Trophoblast cell (in vitro differentiated cells and primary cell): ENCODE measurements at regions not wholly inside any gene's neighbourhood (a gene's known extent, or its start where the extent isn't known, plus 50 kb on each side); places are given as distances from the start of the nearest gene placed in this dataset.

Experiments used
- DNase-seq, 2 donors: peaks; one replicate each; pipeline ENCODE4 v3.0.0-alpha.2; 2016
- H2AFZ ChIP-seq: 2 replicates; pipeline ENCODE4 v1.6.1; 2013; ENCODE audit warnings: low read length, moderate library complexity, mild to moderate bottlenecking; ENCODE audit not compliant: insufficient read depth, poor library complexity
- H2AK5ac ChIP-seq: 2 replicates; pipeline ENCODE4 v1.6.1; 2013; ENCODE audit warnings: mild to moderate bottlenecking, low read length
- H2BK120ac ChIP-seq: 2 replicates; pipeline ENCODE4 v1.6.1; 2013; ENCODE audit warnings: low read length, mild to moderate bottlenecking, moderate library complexity; ENCODE audit not compliant: insufficient read depth, poor library complexity
- H2BK12ac ChIP-seq: 2 replicates; pipeline ENCODE4 v1.6.1; 2013; ENCODE audit warnings: mild to moderate bottlenecking, low read length, moderate library complexity
- H2BK5ac ChIP-seq: 2 replicates; pipeline ENCODE4 v1.6.1; 2013; ENCODE audit warnings: low read length, low read depth, moderate library complexity, mild to moderate bottlenecking; ENCODE audit not compliant: poor library complexity
- H3K14ac ChIP-seq: 2 replicates; pipeline ENCODE4 v1.6.1; 2013; ENCODE audit warnings: mild to moderate bottlenecking, low read length
- H3K18ac ChIP-seq: 2 replicates; pipeline ENCODE4 v1.6.1; 2013; ENCODE audit warnings: mild to moderate bottlenecking, low read length
- H3K23ac ChIP-seq: 2 replicates; pipeline ENCODE4 v1.6.1; 2013; ENCODE audit warnings: low read length
- H3K27ac ChIP-seq: 2 replicates; pipeline ENCODE4 v1.5.1; 2013; ENCODE audit warnings: low read depth, mild to moderate bottlenecking, inconsistent platforms, low read length, moderate library complexity
- H3K27me3 ChIP-seq: 2 replicates; pipeline ENCODE4 v1.6.1; 2013; ENCODE audit warnings: inconsistent platforms, mild to moderate bottlenecking, low read length, moderate library complexity; ENCODE audit not compliant: insufficient read depth
- H3K36me3 ChIP-seq, 2 experiments: 1 replicate in 1 of 2; 2 replicates in 1 of 2; pipeline ENCODE4 v1.6.1; 2013; ENCODE audit warnings: low read length in 2 of 2, mild to moderate bottlenecking in 2 of 2, moderate library complexity in 1 of 2; ENCODE audit not compliant: insufficient read depth in 2 of 2, control insufficient read depth in 1 of 2
- H3K4ac ChIP-seq: 2 replicates; pipeline ENCODE4 v1.6.1; 2013; ENCODE audit warnings: low read depth, mild to moderate bottlenecking, low read length, moderate library complexity
- H3K4me1 ChIP-seq, 2 experiments: 1 replicate in 1 of 2; 2 replicates in 1 of 2; pipeline ENCODE4 v1.6.1; 2013; ENCODE audit warnings: low read length in 2 of 2, mild to moderate bottlenecking in 2 of 2, moderate library complexity in 1 of 2; ENCODE audit not compliant: insufficient read depth in 2 of 2, control insufficient read depth in 1 of 2
- H3K4me2 ChIP-seq: 2 replicates; pipeline ENCODE4 v1.6.1; 2013; ENCODE audit warnings: inconsistent platforms, mild to moderate bottlenecking, low read length, moderate library complexity
- H3K4me3 ChIP-seq: 2 replicates; pipeline ENCODE4 v1.5.1; 2013; ENCODE audit warnings: mild to moderate bottlenecking, low read depth, low read length, inconsistent platforms
- H3K79me1 ChIP-seq: one replicate; pipeline ENCODE4 v1.6.1; 2013; ENCODE audit warnings: low read length
- H3K79me2 ChIP-seq: 2 replicates; pipeline ENCODE4 v1.6.1; 2013; ENCODE audit warnings: low read length, mild to moderate bottlenecking; ENCODE audit not compliant: control insufficient read depth, insufficient read depth, poor library complexity
- H3K9ac ChIP-seq: 2 replicates; pipeline ENCODE4 v1.6.1; 2013; ENCODE audit warnings: mild to moderate bottlenecking, low read length
- H3K9me3 ChIP-seq: 2 replicates; pipeline ENCODE4 v1.6.1; 2013; ENCODE audit warnings: low read depth, mild to moderate bottlenecking, control low read depth, inconsistent platforms, low read length; ENCODE audit not compliant: insufficient read depth
- H4K12ac ChIP-seq: 2 replicates; pipeline ENCODE4 v1.6.1; 2013; ENCODE audit warnings: low read depth, mild to moderate bottlenecking, low read length, moderate library complexity
- H4K8ac ChIP-seq: 2 replicates; pipeline ENCODE4 v1.6.1; 2013; ENCODE audit warnings: low read depth, mild to moderate bottlenecking, low read length, moderate library complexity
- H4K91ac ChIP-seq: one replicate; pipeline ENCODE4 v1.6.1; 2013; ENCODE audit warnings: low read depth, mild to moderate bottlenecking, low read length, moderate library complexity
- WGBS: extraction: QIAGEN DNeasy Blood & Tissue Kit; methylation state at CpG from one replicate; pipeline ENCODE4 v1.1.7; 2013; ENCODE audit warnings: missing lambda C conversion rate; ENCODE audit not compliant: insufficient read length, insufficient coverage; ENCODE audit errors: extremely low coverage; 5-methylcytosine and 5-hydroxymethylcytosine counted together

DNA sequence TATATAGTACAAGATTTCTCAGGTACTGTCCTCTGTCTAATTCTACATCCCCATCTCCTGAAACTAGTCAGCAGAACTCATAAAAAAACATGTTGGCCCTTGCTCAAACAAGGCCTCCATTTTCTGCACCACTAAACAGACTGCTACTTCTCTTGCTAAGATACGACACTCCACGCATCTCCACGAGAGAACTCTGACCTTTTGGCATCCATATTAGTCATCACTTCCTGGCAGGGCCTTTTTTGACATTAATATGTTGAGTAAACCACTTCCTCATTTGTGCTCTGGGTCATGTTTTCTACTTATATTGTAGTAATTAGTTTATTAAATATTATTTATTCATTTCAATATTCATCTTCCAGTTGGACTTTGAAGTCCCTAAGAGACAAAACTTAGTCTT is 65.6 kb downstream of the DCAF8L1 start:
- Histone ChIP-seq H3K9ac (no peak overlapping the region), H4K12ac (no peak overlapping the region), H4K91ac (no peak overlapping the region), H3K4me2 (no peak overlapping the region), H3K23ac (no peak overlapping the region), H2BK5ac (no peak overlapping the region), H3K9me3 (no peaks in the 10 kb centered on the region), H2BK120ac (no peak overlapping the region), H2AFZ (no peak overlapping the region), H3K4me3 (no peak overlapping the region), H3K27me3 (no peaks in the 10 kb centered on the region), H3K79me1 (no peaks in the 10 kb centered on the region), H2BK12ac (no peak overlapping the region), H3K14ac (no peak overlapping the region), H3K18ac (no peak overlapping the region), H3K4ac (no peak overlapping the region), H3K79me2 (no peaks in the 10 kb centered on the region), H3K4me1 (no peaks in the 10 kb centered on the region), H3K36me3 (no peaks in the 10 kb centered on the region), H3K27ac (no peak overlapping the region), H2AK5ac (no peak overlapping the region), H4K8ac (no peak overlapping the region)
- no peak for DNase-seq
- no CpG with 5 or more reads among the region's 3 CpGs for WGBS

DNA sequence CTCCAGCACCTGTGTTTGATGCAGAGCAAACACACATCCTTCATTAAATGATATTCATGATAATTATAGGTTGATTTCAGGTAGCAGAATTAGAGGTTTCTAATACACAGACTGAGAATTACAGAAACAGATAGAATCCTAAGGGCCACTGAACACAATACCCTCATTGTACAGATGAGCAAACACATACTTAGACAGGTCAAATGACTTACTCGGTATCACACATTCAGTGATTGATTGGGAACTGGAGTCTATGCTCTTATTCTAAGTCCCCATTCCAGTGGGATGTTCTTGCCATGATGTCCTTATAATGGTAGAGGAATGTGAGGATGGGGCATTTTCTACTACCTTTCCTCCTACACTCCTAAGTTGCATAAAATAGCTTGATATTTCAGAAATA is 70.8 kb downstream of the DCAF8L1 start:
- no peaks in the 10 kb centered on the region for H3K27me3 ChIP-seq
- no peak overlapping the region for H3K9ac ChIP-seq
- WGBS = no CpG with 5 or more reads among the region's 1 CpG
- H2BK12ac ChIP-seq = no peak overlapping the region
- H4K91ac ChIP-seq = no peak overlapping the region
- no peaks in the 10 kb centered on the region for H3K79me2 ChIP-seq
- no peak overlapping the region for H3K23ac ChIP-seq
- no peaks in the 10 kb centered on the region for H3K36me3 ChIP-seq
- H2AFZ ChIP-seq = no peak overlapping the region
- no peak overlapping the region for H4K12ac ChIP-seq
- no peak overlapping the region for H2BK120ac ChIP-seq
- H2BK5ac ChIP-seq = no peak overlapping the region
- H3K14ac ChIP-seq = no peak overlapping the region
- no peak overlapping the region for H3K4ac ChIP-seq
- H3K18ac ChIP-seq = no peak overlapping the region
- no peak overlapping the region for H4K8ac ChIP-seq
- no peak overlapping the region for H3K4me2 ChIP-seq
- H2AK5ac ChIP-seq = no peak overlapping the region
- H3K4me1 ChIP-seq = no peaks in the 10 kb centered on the region
- H3K27ac ChIP-seq = no peak overlapping the region
- DNase-seq = no peak
- no peaks in the 10 kb centered on the region for H3K79me1 ChIP-seq
- H3K9me3 ChIP-seq = no peaks in the 10 kb centered on the region
- H3K4me3 ChIP-seq = no peak overlapping the region

DNA sequence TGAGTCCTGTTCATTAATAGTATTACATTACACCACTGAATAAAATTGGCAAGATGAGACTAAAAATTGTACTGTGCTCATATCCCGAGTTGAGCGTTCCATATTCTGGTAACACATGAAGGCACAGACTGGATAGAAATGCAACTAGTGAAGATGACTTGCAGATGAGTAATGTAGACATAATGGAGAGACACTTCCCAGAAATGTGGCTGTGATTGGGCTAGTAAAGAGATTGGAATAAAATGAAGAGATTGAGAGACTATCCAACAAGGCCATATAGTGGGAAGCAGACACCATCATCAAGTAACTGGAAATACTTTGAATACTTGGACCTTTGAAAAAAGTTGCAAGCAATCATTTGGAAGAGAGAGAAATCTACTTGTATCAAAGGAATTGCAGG is 77.3 kb downstream of the DCAF8L1 start:
- Histone ChIP-seq H2BK12ac (no peak overlapping the region), H3K4me3 (no peak overlapping the region), H3K4ac (no peak overlapping the region), H3K9ac (no peak overlapping the region), H3K27ac (no peak overlapping the region), H3K4me2 (no peak overlapping the region), H3K36me3 (no peaks in the 10 kb centered on the region), H3K14ac (no peak overlapping the region), H2BK120ac (no peak overlapping the region), H4K91ac (no peak overlapping the region), H2BK5ac (no peak overlapping the region), H3K79me2 (no peaks in the 10 kb centered on the region), H4K8ac (no peak overlapping the region), H3K79me1 (no peaks in the 10 kb centered on the region), H2AFZ (no peak overlapping the region), H3K18ac (no peak overlapping the region), H2AK5ac (no peak overlapping the region), H4K12ac (no peak overlapping the region), H3K27me3 (no peaks in the 10 kb centered on the region), H3K9me3 (no peaks in the 10 kb centered on the region), H3K4me1 (no peaks in the 10 kb centered on the region), H3K23ac (no peak overlapping the region)
- no peak for DNase-seq
- WGBS = no CpG with 5 or more reads among the region's 2 CpGs

DNA sequence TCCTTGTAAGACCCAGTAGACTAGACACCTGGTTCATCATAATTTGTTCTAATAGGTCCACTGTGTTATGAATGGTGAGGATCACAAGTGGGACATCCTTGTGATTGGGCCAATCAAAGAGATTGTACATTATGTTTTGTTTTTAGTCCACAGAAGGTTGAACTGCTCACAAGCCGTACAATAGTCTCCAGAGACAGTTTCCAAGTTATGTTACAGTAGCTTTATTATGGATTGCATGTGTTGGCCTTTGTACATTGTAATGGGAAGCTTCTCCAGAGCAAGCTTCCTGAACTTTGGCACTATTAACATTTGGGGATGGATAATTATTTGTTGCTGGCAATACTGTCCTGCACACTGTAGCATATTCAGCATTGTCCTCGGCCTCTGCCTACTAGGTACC is 86.1 kb downstream of the MAGEB10 start:
- H4K8ac ChIP-seq = no peak overlapping the region
- no CpG with 5 or more reads among the region's 2 CpGs for WGBS
- no peaks in the 10 kb centered on the region for H3K9me3 ChIP-seq

More for the DNA sequence above, 86.1 kb downstream of the MAGEB10 start:
- H3K4ac ChIP-seq = no peak overlapping the region
- H2BK5ac ChIP-seq = no peak overlapping the region
- no peak overlapping the region for H3K18ac ChIP-seq
- H3K14ac ChIP-seq = no peak overlapping the region
- H3K9ac ChIP-seq = no peak overlapping the region
- no peak overlapping the region for H2AFZ ChIP-seq
- no peak overlapping the region for H3K27ac ChIP-seq
- H2BK120ac ChIP-seq = no peak overlapping the region
- H3K36me3 ChIP-seq = no peaks in the 10 kb centered on the region
- no peaks in the 10 kb centered on the region for H3K79me2 ChIP-seq
- no peaks in the 10 kb centered on the region for H3K27me3 ChIP-seq
- no peaks in the 10 kb centered on the region for H3K79me1 ChIP-seq
- no peak overlapping the region for H3K4me2 ChIP-seq
- H3K4me1 ChIP-seq = no peaks in the 10 kb centered on the region
- no peak overlapping the region for H3K4me3 ChIP-seq
- H2BK12ac ChIP-seq = no peak overlapping the region
- no peak overlapping the region for H3K23ac ChIP-seq
- H2AK5ac ChIP-seq = no peak overlapping the region
- no peak for DNase-seq
- no peak overlapping the region for H4K91ac ChIP-seq
- H4K12ac ChIP-seq = no peak overlapping the region
